Upper lobe of right lung (tissue), 1 donor: ENCODE measurements at regions not wholly inside any gene's neighbourhood (a gene's known extent, or its start where the extent isn't known, plus 50 kb on each side); places are given as distances from the start of the nearest gene placed in this dataset.

ENCODE experiments used
- ATAC-seq: fragments of 200-7000 bp; cut with Tn5 transposase; one replicate; pipeline ENCODE4 v1.9.1; 2020; ENCODE audit warnings: mild to moderate bottlenecking, moderate library complexity
- DNase-seq: peaks from one replicate; pipeline ENCODE4 v3.0.0-alpha.2; 2020
- H3K27ac ChIP-seq: fragments of 200-600 bp; one replicate; pipeline ENCODE4 v1.8.0; 2022
- H3K27me3 ChIP-seq: fragments of 200-600 bp; one replicate; pipeline ENCODE4 v1.8.0; 2022; ENCODE audit warnings: mild to moderate bottlenecking
- H3K36me3 ChIP-seq: fragments of 200-600 bp; one replicate; pipeline ENCODE4 v1.8.0; 2022
- H3K4me1 ChIP-seq: fragments of 200-600 bp; one replicate; pipeline ENCODE4 v1.8.0; 2022
- H3K4me3 ChIP-seq: fragments of 200-600 bp; one replicate; pipeline ENCODE4 v1.8.0; 2022; ENCODE audit warnings: mild to moderate bottlenecking
- H3K9me3 ChIP-seq: fragments of 200-600 bp; one replicate; pipeline ENCODE4 v1.8.0; 2022
- CTCF ChIP-seq: fragments of 200-600 bp; IDR thresholded peaks from one replicate; pipeline ENCODE4 v1.8.0; 2022; ENCODE audit warnings: antibody characterized with exemption
- intact Hi-C: fragments of 100-400 bp; cut with DNase I; formaldehyde crosslinking; loops from one replicate; pipeline ENCODE4 v1.11.0; 2022
- donor health status: DM: no; HTN: yes; CAD: no; lungs with severe emphysema.

- intact Hi-C loops: no loop called here
- DNase-seq: no peak
- no peaks in the 10 kb centered on the region for H3K4me1 ChIP-seq
These were observed 272.6 kb downstream of the ETAA1 start for GRCh38 chr2:67669766-67670165.

GRCh38 chr2:67670747-67671183 is 273.6 kb downstream of the ETAA1 start:
- Histone ChIP-seq H3K4me1 (no peaks in the 10 kb centered on the region), H3K27me3 (no peaks in the 10 kb centered on the region), H3K27ac (no peak overlapping the region), H3K9me3 (no peaks in the 10 kb centered on the region), H3K4me3 (no peak overlapping the region), H3K36me3 (no peaks in the 10 kb centered on the region)
- no peak for TF ChIP-seq CTCF
- intact Hi-C loops: no loop called here
- DNase-seq (no peak), ATAC-seq (no peak)

More at GRCh38 chr2:67669766-67670165, 272.6 kb downstream of the ETAA1 start:
- TF ChIP-seq CTCF: no peak
- Histone ChIP-seq H3K9me3 (no peaks in the 10 kb centered on the region), H3K27me3 (no peaks in the 10 kb centered on the region), H3K27ac (no peak overlapping the region), H3K36me3 (no peaks in the 10 kb centered on the region), H3K4me3 (no peak overlapping the region)
- no peak for ATAC-seq

DNA sequence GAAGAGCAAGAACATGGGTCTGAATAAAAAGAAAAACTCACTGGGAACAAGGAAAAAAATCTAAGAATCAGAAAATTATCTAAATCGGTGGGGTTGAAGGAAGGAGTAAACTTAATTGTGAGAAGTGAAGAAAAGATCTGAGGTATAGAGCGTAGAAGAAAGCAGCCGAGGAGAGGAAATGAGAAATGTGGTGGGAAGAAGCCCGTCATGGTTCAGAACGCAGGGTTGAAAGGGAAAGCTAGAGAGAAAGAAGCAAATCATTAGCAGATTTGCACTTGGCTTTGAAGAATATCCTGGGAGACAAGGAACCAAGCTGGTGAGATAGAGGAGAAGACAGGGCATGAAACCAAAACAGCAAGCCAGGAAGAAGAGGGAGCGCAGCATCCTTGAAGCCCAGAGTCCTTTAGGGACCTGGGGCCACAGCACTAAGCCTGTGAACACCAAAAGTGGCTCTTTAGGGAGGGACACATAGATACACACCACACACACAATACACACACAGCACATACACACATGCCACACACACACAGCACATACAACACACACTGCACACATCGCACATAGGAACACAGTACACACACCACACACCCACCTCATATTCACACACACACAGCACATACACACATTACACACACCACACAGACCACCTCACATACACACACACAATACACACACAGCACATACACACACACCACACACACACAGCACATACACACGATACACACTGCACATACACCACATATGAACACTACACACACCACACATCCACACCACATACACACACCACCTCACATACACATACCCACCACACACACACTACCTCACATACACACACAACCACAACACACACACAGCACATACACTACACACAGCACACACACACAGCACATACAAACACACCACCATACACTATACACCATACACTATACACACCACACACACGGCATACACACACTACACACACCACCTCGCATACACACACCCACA is 274.6 kb downstream of the ETAA1 start:
- no peak for TF ChIP-seq CTCF
- DNase-seq (no peak), ATAC-seq (peak; percentile 30)
- Histone ChIP-seq H3K4me3 (no peak overlapping the region), H3K36me3 (no peaks in the 10 kb centered on the region), H3K4me1 (no peaks in the 10 kb centered on the region), H3K27me3 (no peaks in the 10 kb centered on the region), H3K27ac (no peak overlapping the region), H3K9me3 (no peaks in the 10 kb centered on the region)
- intact Hi-C loops: no loop called here

DNA sequence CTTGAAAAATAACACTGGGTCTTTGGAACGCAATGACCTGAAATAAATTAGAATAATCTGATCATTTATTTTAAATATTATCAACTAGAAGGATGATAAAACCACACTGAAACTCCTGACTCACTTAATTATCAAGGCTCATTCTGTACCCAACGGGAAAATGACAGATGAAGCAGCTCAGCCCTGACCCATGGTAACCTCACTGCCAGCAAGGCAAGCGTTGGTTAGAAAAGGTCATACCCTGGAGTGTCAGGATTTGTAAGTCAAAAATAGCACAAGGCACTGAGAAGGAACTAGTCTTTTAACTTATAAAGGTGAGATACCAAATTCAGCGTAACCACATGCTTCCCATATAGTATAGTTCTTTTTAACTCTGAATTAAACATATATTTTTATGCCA is 277.5 kb downstream of the ETAA1 start:
- H3K4me1 ChIP-seq: no peaks in the 10 kb centered on the region
- no peak overlapping the region for H3K4me3 ChIP-seq
- TF ChIP-seq CTCF: no peak
- H3K27ac ChIP-seq: no peak overlapping the region
- H3K9me3 ChIP-seq: no peaks in the 10 kb centered on the region
- no peak for ATAC-seq
- intact Hi-C loops: no loop called here
- DNase-seq: no peak
- H3K27me3 ChIP-seq: no peaks in the 10 kb centered on the region
- H3K36me3 ChIP-seq: no peaks in the 10 kb centered on the region

- no peak overlapping the region for H3K4me3 ChIP-seq
- no peak for TF ChIP-seq CTCF
- H3K27me3 ChIP-seq: no peaks in the 10 kb centered on the region
- DNase-seq (no peak), ATAC-seq (no peak)
- no peaks in the 10 kb centered on the region for H3K9me3 ChIP-seq
- intact Hi-C loops: no loop called here
- no peak overlapping the region for H3K27ac ChIP-seq
- no peaks in the 10 kb centered on the region for H3K4me1 ChIP-seq
- no peaks in the 10 kb centered on the region for H3K36me3 ChIP-seq
These were observed 287.9 kb downstream of the ETAA1 start for GRCh38 chr2:67684991-67685390.
